GM18870 (cell line): ENCODE measurements at regions not wholly inside any gene's neighbourhood (a gene's known extent, or its start where the extent isn't known, plus 50 kb on each side); places are given as distances from the start of the nearest gene placed in this dataset.

Source experiments
- ATAC-seq: cut with Tn5 transposase; IDR thresholded peaks from one replicate; pipeline ENCODE4 v1.9.1; 2021; ENCODE audit warnings: moderate library complexity; ENCODE audit not compliant: unreplicated experiment

GRCh38 chr7:45986355-45987298 is 65.6 kb upstream of the IGFBP3 start:
- no peak for ATAC-seq

DNA sequence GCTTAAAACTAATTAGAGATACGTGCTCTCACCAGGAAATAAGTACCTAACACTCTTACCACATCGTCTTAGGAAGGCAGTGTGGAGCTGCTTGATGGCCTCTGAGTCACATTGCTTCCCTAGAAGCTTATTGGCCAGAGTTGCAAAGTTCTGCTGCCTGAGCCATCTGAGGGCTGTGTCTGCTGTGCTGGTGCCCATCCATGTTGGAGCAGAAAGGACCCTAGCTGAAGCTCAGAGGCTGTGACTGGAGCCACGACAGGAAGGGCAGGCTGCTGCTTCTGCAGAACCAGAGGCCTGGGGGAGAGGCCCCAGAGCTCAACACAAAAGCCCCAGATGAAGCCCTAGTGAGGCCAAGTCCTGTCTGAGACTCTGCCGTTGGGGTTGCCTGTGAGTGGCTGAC is 64.8 kb upstream of the IGFBP3 start:
- no peak for ATAC-seq

GRCh38 chr7:45984386-45985295 is 63.6 kb upstream of the IGFBP3 start:
- no peak for ATAC-seq

- ATAC-seq = no peak
Measured at GRCh38 chr7:45983720-45984255, 62.7 kb upstream of the IGFBP3 start.

GRCh38 chr7:45982907-45983719 is 62.0 kb upstream of the IGFBP3 start:
- no peak for ATAC-seq

- ATAC-seq = no peak
Measured at GRCh38 chr7:45982132-45982531, 61.1 kb upstream of the IGFBP3 start.

DNA sequence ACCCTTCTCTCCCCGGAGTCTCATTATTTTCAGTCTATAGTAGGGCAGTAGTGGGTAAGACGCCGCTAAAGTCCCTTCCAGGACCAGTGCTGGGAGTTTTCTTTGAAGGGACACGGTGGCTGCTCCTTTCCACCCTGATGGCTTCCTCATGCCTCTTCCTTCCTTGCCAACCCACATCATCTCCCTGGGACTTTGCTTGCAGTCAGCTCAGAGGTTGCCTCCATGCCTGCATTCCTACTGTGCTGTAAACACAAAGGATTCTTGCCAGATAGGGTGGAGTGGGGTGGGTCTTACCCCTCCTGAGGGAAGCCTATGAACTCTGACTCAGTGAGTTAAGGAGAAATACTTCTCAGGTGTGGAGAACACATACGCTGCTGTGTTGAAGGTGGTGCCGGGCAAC is 59.9 kb upstream of the IGFBP3 start:
- ATAC-seq = no peak

DNA sequence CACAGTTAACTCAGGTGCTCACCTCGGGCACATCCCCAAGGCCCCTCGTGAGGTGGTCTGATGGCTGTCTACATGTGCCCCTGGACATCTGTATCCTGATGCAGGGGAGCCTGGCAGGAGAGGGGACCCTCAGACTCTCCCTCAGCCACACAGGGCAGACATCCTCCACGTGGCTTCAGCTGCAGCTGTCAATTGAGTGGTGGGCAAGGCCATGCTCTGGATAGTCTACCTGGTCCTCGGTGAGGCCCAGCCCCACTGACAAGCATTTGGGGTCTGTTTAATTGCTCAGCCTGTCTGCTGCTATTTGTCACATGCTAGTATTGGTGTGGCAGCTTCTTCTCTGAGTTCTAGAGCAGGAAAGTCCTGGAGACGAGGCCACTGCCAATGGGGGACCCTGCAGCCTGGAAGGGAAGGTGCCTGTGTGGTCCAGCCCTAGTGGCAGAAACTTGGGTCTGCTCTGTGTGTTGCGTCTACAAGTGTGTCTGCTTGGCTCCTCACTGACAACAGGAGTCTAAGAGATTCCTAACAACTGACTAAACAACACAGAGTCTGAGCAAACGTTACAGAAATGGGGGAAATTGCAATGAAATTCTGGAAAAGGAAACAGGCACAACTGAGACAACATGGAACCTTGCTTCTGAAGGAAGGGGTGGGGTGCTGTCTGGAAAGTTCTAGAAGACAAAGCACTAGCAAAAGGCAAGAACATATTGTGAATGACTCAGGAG is 59.3 kb upstream of the IGFBP3 start:
- no peak for ATAC-seq

DNA sequence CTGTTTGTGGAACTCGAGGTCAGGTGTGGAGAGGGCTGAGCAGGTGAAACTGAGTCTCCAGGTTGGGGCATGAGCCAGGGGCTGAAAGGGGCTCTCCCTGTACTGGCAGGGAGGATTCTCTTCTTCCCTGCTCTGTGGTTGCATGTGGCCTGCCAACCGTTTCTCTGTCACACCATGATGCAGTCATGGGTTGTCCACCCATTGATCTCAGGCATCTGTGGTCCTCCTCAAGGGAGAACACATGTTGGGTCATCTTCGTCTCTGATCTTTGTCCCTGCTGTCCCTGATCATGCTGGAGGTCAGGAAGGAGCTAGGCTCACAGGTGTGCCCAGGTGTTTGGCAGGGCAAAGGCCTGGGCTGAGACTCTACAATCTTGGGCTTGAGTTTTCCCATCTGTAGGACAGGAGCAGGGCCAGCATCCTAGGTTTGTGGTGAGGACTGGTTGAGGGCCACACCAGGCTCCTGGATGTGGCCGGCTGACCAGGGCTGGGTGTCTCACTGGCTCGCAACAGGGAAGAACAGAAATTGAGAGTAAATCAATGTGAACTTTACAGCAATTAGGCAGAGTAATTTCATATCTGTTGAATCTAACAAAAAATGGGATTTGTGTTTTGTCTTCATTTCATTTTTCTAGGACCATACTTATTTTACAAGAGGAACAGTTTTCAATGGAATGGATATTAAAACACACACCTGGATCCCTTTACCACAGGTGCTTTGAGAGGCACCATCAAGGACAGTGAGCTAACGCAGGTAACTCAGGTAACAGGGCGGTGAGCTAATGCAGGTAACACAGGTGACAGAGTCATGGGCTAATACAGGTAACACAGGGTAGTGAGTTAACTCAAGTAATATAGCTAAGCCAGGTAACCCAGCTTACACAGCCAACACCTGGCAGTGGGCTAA is 58.5 kb upstream of the IGFBP3 start:
- ATAC-seq = no peak

DNA sequence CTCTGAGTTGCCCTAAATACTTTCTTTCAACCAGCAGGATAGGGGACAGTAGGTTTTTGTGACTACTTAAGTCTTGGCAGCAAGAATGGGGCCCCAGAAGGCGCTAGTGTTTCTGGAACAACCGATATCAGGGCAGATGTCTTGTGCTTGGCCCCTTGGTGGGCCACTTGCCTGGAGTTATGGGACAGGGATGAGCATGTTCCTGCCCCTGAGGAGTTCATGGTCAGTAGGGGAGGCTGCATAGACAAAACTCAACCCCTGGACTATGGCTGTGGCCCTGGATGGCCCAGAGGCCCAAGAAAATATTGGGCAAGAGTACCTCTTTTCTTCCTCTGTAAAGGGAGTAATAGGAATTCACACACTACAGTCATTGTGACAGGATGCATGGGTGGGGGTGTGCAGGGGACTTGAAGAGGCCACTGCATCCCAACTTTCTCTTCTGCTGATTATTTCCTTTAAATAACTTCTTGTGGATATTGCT is 57.7 kb upstream of the IGFBP3 start:
- no peak for ATAC-seq

GRCh38 chr7:45978010-45978681 is 57.1 kb upstream of the IGFBP3 start:
- peak; percentile 37 for ATAC-seq

GRCh38 chr7:45977256-45977780 is 56.2 kb upstream of the IGFBP3 start:
- no peak for ATAC-seq

- ATAC-seq = no peak
Measured at GRCh38 chr7:45976485-45976856, 55.4 kb upstream of the IGFBP3 start.

- no peak for ATAC-seq
Measured at GRCh38 chr7:45975847-45976484, 54.9 kb upstream of the IGFBP3 start.

GRCh38 chr7:45975367-45975766 is 54.3 kb upstream of the IGFBP3 start:
- no peak for ATAC-seq

DNA sequence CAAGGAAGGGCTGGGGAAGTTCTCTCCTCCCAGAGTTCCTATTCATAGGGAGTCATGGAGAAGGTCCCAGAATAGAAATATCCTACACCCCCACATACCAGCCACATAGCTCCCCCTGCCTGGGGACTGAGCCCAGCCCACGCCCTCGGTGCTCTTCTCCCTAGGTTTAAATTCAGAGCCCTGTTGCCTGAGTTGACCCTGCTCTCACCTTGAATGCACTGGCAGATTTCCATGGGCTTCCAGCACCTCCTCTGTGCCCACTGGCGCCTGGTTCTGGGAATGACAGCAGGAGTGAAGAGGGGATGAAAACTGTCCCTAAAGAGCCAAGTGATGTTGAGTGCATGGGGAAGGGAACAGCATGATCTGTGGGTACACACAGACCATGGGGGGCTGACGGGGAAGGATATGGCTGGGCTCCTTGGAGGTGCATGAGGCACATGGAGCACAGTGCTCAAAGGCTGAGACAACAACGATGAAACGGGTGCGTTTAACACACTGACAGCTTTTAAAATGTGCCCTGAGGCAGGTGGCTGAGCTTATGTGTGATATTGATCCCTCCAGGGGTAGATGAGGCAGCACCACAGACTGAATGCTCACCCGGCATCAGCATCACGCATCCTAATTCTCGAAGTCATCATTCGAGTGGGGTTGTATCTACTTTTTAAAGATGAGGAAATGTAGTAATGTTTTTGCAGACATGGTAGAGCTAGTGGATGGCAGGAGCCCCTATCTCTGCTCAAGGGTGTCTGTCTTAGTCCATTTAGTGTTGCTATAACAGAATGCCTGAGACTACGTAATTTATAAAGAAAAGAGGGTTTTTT is 53.7 kb upstream of the IGFBP3 start:
- ATAC-seq = no peak
